H9 (cell line): ENCODE measurements at regions not wholly inside any gene's neighbourhood (a gene's known extent, or its start where the extent isn't known, plus 50 kb on each side); places are given as distances from the start of the nearest gene placed in this dataset.

Experiments
- DNase-seq: peaks from one replicate; pipeline ENCODE4 v3.0.0-alpha.2; 2017
- H2AFZ ChIP-seq: one replicate; pipeline ENCODE4 v1.6.1; 2013; ENCODE audit warnings: mild to moderate bottlenecking, low read length, control low read depth, moderate library complexity
- H2AK5ac ChIP-seq: 2 replicates; pipeline ENCODE4 v1.6.1; 2013; ENCODE audit warnings: low read length, control low read depth, mixed read lengths; ENCODE audit not compliant: insufficient read length
- H2BK120ac ChIP-seq: one replicate; pipeline ENCODE4 v1.6.1; 2013; ENCODE audit warnings: low read depth, mild to moderate bottlenecking, low read length, control low read depth, inconsistent platforms; ENCODE audit not compliant: poor library complexity, severe bottlenecking
- H2BK12ac ChIP-seq: 2 replicates; pipeline ENCODE4 v1.6.1; 2013; ENCODE audit warnings: low read length, control low read depth, mixed read lengths, low read depth; ENCODE audit not compliant: insufficient read length
- H2BK15ac ChIP-seq: 2 replicates; pipeline ENCODE4 v1.6.1; 2013; ENCODE audit warnings: low read depth, low read length, control low read depth
- H2BK20ac ChIP-seq: one replicate; pipeline ENCODE4 v1.6.1; 2013; ENCODE audit warnings: low read depth, mild to moderate bottlenecking, low read length, control low read depth, inconsistent platforms; ENCODE audit not compliant: poor library complexity, severe bottlenecking
- H2BK5ac ChIP-seq: 2 replicates; pipeline ENCODE4 v1.6.1; 2013; ENCODE audit warnings: low read length, control low read depth, mixed read lengths; ENCODE audit not compliant: insufficient read length
- H3K14ac ChIP-seq: 2 replicates; pipeline ENCODE4 v1.6.1; 2013; ENCODE audit warnings: low read length, control low read depth; ENCODE audit not compliant: insufficient read depth
- H3K18ac ChIP-seq: 2 replicates; pipeline ENCODE4 v1.6.1; 2013; ENCODE audit warnings: low read depth, mild to moderate bottlenecking, mixed read lengths, low read length, control low read depth; ENCODE audit not compliant: insufficient read length
- H3K23ac ChIP-seq: 2 replicates; pipeline ENCODE4 v1.6.1; 2013; ENCODE audit warnings: low read length, control low read depth, mixed read lengths, low read depth; ENCODE audit not compliant: insufficient read length
- H3K23me2 ChIP-seq: 2 replicates; pipeline ENCODE4 v1.6.1; 2013; ENCODE audit warnings: low read depth, mild to moderate bottlenecking, mixed read lengths, low read length, control low read depth; ENCODE audit not compliant: insufficient read length, poor library complexity, severe bottlenecking
- H3K27ac ChIP-seq: 2 replicates; pipeline ENCODE4 v1.5.1; 2013; ENCODE audit warnings: low read length, control low read depth, mixed read lengths, low read depth; ENCODE audit not compliant: insufficient read length
- H3K27me3 ChIP-seq: 2 replicates; pipeline ENCODE4 v1.6.1; 2013; ENCODE audit warnings: low read length, control low read depth, inconsistent platforms; ENCODE audit not compliant: insufficient read depth
- H3K4ac ChIP-seq: 2 replicates; pipeline ENCODE4 v1.6.1; 2013; ENCODE audit warnings: low read depth, mild to moderate bottlenecking, control low read depth, inconsistent platforms, low read length, moderate library complexity
- H3K4me1 ChIP-seq: 2 replicates; pipeline ENCODE4 v1.6.1; 2013; ENCODE audit warnings: low read length, control low read depth, inconsistent platforms; ENCODE audit not compliant: insufficient read depth
- H3K4me2 ChIP-seq: 2 replicates; pipeline ENCODE4 v1.6.1; 2013; ENCODE audit warnings: low read length, control low read depth, mixed read lengths; ENCODE audit not compliant: insufficient read length, insufficient read depth
- H3K56ac ChIP-seq: 2 replicates; pipeline ENCODE4 v1.6.1; 2013; ENCODE audit warnings: low read depth, mild to moderate bottlenecking, mixed read lengths, low read length, control low read depth; ENCODE audit not compliant: insufficient read length
- H3K79me1 ChIP-seq: 2 replicates; pipeline ENCODE4 v1.6.1; 2013; ENCODE audit warnings: low read depth, mild to moderate bottlenecking, moderate library complexity, low read length, control low read depth, inconsistent platforms; ENCODE audit not compliant: insufficient read depth, poor library complexity, severe bottlenecking
- H3K79me2 ChIP-seq: 2 replicates; pipeline ENCODE4 v1.6.1; 2013; ENCODE audit warnings: low read length, control low read depth, inconsistent platforms; ENCODE audit not compliant: insufficient read depth
- H3K9ac ChIP-seq: 2 replicates; pipeline ENCODE4 v1.6.1; 2013; ENCODE audit warnings: low read length, control low read depth, mixed read lengths; ENCODE audit not compliant: insufficient read length; ENCODE audit errors: extremely low read depth
- H3K9me3 ChIP-seq: one replicate; pipeline ENCODE4 v1.6.1; 2013; ENCODE audit warnings: low read depth, low read length, inconsistent platforms; ENCODE audit not compliant: control insufficient read depth
- H3T11ph ChIP-seq: one replicate; pipeline ENCODE4 v1.6.1; 2013; ENCODE audit warnings: mild to moderate bottlenecking, low read length, control low read depth, inconsistent platforms
- H4K20me1 ChIP-seq: one replicate; pipeline ENCODE4 v1.6.1; 2013; ENCODE audit not compliant: control insufficient read depth, insufficient read length, insufficient read depth
- H4K5ac ChIP-seq: 2 replicates; pipeline ENCODE4 v1.6.1; 2013; ENCODE audit warnings: low read depth, mild to moderate bottlenecking, mixed read lengths, low read length, control low read depth; ENCODE audit not compliant: insufficient read length
- H4K8ac ChIP-seq: replicated peaks from 2 replicates; pipeline ENCODE4 v1.6.1; 2013; ENCODE audit warnings: low read length, control low read depth, mixed read lengths, low read depth; ENCODE audit not compliant: insufficient read length
- H4K91ac ChIP-seq: 2 replicates; pipeline ENCODE4 v1.6.1; 2013; ENCODE audit warnings: low read depth, mild to moderate bottlenecking, moderate library complexity, mixed read lengths, low read length, control low read depth; ENCODE audit not compliant: insufficient read length
- H3K27ac Mint-ChIP-seq, 3 experiments: 2 replicates in 2 of 3; 3 replicates in 1 of 3; pipeline ENCODE4 v1.8.0; 2020 to 2021; ENCODE audit warnings: mixed read lengths in 3 of 3, mild to moderate bottlenecking in 1 of 3, moderate library complexity in 1 of 3
- H3K27me3 Mint-ChIP-seq: 2 replicates; pipeline ENCODE4 v1.8.0; 2021; ENCODE audit warnings: low read depth, mild to moderate bottlenecking, moderate library complexity, mixed read lengths
- H3K36me3 Mint-ChIP-seq, 3 experiments: 2 replicates in 2 of 3; 3 replicates in 1 of 3; pipeline ENCODE4 v1.8.0; 2020 to 2021; ENCODE audit warnings: low read depth in 3 of 3, mixed read lengths in 3 of 3; ENCODE audit not compliant: insufficient read depth in 1 of 3
- H3K4me1 Mint-ChIP-seq, 2 experiments: 2 replicates each; pipeline ENCODE4 v1.8.0; 2020; ENCODE audit warnings: mixed read lengths in 2 of 2
- H3K4me3 Mint-ChIP-seq, 2 experiments: 2 replicates in 1 of 2; 3 replicates in 1 of 2; pipeline ENCODE4 v1.8.0; 2020 to 2021; ENCODE audit warnings: mild to moderate bottlenecking in 2 of 2, mixed read lengths in 2 of 2, moderate library complexity in 1 of 2
- H3K9me3 Mint-ChIP-seq, 2 experiments: 2 replicates in 1 of 2; 3 replicates in 1 of 2; pipeline ENCODE4 v1.8.0; 2020; ENCODE audit warnings: mild to moderate bottlenecking in 2 of 2, mixed read lengths in 2 of 2, moderate library complexity in 1 of 2
- WGBS: extraction: QIAGEN DNeasy Blood & Tissue Kit; methylation state at CpG from one replicate; pipeline ENCODE4 v1.1.7; 2013; ENCODE audit warnings: missing lambda C conversion rate, low lambda C conversion rate, mixed read lengths; ENCODE audit not compliant: insufficient read length; ENCODE audit errors: extremely low coverage; 5-methylcytosine and 5-hydroxymethylcytosine counted together
- TF ChIP-seq, protein P1 (sequence below): fragments of 200-600 bp; sonication (generic); conservative IDR thresholded peaks from 3 replicates; pipeline ENCODE4 v1.8.0; 2021; ENCODE audit warnings: antibody characterized with exemption, mild to moderate bottlenecking

DNA sequence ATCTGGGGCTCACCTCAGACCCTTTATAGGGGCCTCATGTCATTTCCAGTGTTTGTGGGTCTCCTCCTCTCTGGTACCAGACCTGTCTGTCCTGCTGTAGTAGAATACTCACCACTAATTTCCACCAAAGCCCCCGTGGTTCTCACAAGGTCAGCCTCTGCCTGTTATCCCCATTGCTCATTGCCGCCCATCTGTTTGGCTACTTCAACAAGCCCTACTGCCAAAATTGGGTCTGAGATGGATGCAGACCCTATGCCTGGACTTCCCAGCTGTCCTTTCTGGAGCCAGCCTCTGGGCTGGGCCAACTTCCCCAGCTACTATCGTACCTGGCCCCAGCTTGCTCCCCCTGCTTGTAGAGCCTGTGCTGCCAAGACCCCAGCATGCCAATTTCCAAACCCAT, 152.1 kb upstream of the ISX start:
- H3K79me1 ChIP-seq: no peaks in the 10 kb centered on the region
- no peak overlapping the region for H2BK20ac ChIP-seq
- H3K56ac ChIP-seq: no peak overlapping the region
- no peak overlapping the region for H2BK120ac ChIP-seq
- H3K18ac ChIP-seq: no peak overlapping the region
- no peak overlapping the region for H3K4ac ChIP-seq
- H4K5ac ChIP-seq: no peak overlapping the region
- no peak overlapping the region for H3T11ph ChIP-seq
- H2AFZ ChIP-seq: no peak overlapping the region
- H3K36me3 Mint-ChIP-seq: no peaks in the 10 kb centered on the region
- H2BK15ac ChIP-seq: no peak overlapping the region
- TF ChIP-seq, protein P1, sequence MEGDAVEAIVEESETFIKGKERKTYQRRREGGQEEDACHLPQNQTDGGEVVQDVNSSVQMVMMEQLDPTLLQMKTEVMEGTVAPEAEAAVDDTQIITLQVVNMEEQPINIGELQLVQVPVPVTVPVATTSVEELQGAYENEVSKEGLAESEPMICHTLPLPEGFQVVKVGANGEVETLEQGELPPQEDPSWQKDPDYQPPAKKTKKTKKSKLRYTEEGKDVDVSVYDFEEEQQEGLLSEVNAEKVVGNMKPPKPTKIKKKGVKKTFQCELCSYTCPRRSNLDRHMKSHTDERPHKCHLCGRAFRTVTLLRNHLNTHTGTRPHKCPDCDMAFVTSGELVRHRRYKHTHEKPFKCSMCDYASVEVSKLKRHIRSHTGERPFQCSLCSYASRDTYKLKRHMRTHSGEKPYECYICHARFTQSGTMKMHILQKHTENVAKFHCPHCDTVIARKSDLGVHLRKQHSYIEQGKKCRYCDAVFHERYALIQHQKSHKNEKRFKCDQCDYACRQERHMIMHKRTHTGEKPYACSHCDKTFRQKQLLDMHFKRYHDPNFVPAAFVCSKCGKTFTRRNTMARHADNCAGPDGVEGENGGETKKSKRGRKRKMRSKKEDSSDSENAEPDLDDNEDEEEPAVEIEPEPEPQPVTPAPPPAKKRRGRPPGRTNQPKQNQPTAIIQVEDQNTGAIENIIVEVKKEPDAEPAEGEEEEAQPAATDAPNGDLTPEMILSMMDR: no peak
- no peak overlapping the region for H3K27ac ChIP-seq
- H3K4me2 ChIP-seq: no peak overlapping the region
- DNase-seq: no peak
- no peaks in the 10 kb centered on the region for H3K9me3 ChIP-seq
- peaks cover 4 to 7% of the 10 kb centered on the region in 2 experiments for H3K4me1 Mint-ChIP-seq
- H4K8ac ChIP-seq: no peak overlapping the region
- H3K27ac Mint-ChIP-seq: no peak overlapping the region
- H3K14ac ChIP-seq: no peak overlapping the region
- peaks cover 17% of the 10 kb centered on the region for H3K27me3 Mint-ChIP-seq
- H3K23me2 ChIP-seq: no peaks in the 10 kb centered on the region
- no peak overlapping the region for H3K9ac ChIP-seq
- H4K20me1 ChIP-seq: no peaks in the 10 kb centered on the region
- H2BK5ac ChIP-seq: no peak overlapping the region
- H3K79me2 ChIP-seq: no peaks in the 10 kb centered on the region
- no CpG with 5 or more reads among the region's 3 CpGs for WGBS
- H3K9me3 Mint-ChIP-seq: peaks cover 0 to 4% of the 10 kb centered on the region in 2 experiments; a peak in 2 of 5 replicates
- no peaks in the 10 kb centered on the region for H3K4me1 ChIP-seq
- H3K4me3 Mint-ChIP-seq: no peak overlapping the region; a peak in 1 of 5 replicates
- H3K27me3 ChIP-seq: no peaks in the 10 kb centered on the region
- no peak overlapping the region for H2BK12ac ChIP-seq
- no peak overlapping the region for H4K91ac ChIP-seq
- H2AK5ac ChIP-seq: no peak overlapping the region
- no peak overlapping the region for H3K23ac ChIP-seq
